ENCODE measurements at regions not wholly inside any gene's neighbourhood (a gene's known extent, or its start where the extent isn't known, plus 50 kb on each side); places are given as distances from the start of the nearest gene placed in this dataset.

DNA sequence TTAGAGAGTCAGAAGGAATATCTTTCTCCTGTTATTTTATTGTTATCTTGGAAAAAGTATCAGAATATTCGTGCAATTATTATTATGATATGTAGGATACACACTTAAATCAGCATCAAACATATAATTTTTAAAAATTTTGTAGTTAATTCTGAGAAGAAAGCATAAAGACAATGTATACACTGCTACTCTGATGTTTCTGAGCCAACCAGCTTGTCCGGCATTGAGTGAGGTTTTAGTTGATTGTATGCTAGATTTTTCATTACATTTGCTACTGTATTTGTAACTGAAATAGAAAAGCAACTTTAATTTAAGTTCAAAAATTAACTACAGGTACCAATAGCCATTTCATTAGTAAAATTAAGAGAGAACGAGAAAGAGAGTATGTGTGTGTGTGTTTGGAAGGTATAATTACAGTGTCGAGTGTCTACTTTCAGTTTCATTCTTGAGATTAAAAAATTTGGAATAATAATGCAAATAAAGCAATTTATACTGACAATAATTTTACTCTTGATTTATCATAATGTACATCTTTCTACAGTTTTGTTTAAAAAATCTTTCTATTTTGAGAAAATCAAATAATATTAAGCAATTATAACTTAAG is 160.4 kb upstream of the CDH12 start:
- Histone ChIP-seq H3K9me3 (ENCODE audit: insufficient read depth, low read length) (no peaks in the 10 kb centered on the region), H3K9ac (ENCODE audit: insufficient read length, low read depth) (no peak overlapping the region)

DNA sequence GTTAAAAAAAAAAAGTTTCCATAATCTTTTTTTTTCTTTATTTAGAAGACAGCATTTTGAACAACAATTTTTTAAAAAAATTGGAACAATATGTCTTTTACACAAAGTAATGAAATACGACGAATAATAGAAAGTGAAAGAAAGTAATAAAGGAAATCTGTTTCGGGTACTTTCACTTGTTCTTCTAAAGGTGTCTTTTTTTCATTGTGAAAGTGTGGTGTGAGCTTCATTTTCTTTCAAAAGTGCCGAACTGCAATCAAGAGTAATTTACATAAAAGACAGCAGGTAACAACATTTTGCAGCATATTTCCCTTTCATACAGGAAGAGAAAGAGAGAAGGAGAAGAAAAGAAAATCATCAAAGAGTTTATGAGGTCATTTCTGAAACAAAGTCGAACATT is 159.7 kb upstream of the CDH12 start:
- Histone ChIP-seq H3K4me3 (ENCODE audit: insufficient read length, low read depth) (no peak overlapping the region), H3K27me3 (ENCODE audit: insufficient read depth, insufficient read length) (no peaks in the 10 kb centered on the region), H3K4me1 (ENCODE audit: insufficient read depth, insufficient read length) (no peaks in the 10 kb centered on the region), H3K9me3 (ENCODE audit: insufficient read depth, low read length) (no peaks in the 10 kb centered on the region), H3K9ac (ENCODE audit: insufficient read length, low read depth) (no peak overlapping the region), H3K36me3 (ENCODE audit: insufficient read depth, insufficient read length, low read length) (no peaks in the 10 kb centered on the region)
- no peak for TF ChIP-seq SUZ12 (IDR thresholded peaks at IDR 0.05; ENCODE audit: extremely low read depth, insufficient read depth, insufficient read length)
- no peak for TF ChIP-seq YY1 (IDR thresholded peaks at IDR 0.05; ENCODE audit: insufficient read depth, insufficient read length)
- TF ChIP-seq ZNF274 (IDR thresholded peaks at IDR 0.05; ENCODE audit: low read depth, low read length): no peak
- DNase-seq (ENCODE audit: low read depth, low spot score): no peak

More for the DNA sequence above, 160.4 kb upstream of the CDH12 start:
- Histone ChIP-seq H3K36me3 (ENCODE audit: insufficient read depth, insufficient read length, low read length) (no peaks in the 10 kb centered on the region), H3K4me3 (ENCODE audit: insufficient read length, low read depth) (no peak overlapping the region), H3K27me3 (ENCODE audit: insufficient read depth, insufficient read length) (no peaks in the 10 kb centered on the region), H3K4me1 (ENCODE audit: insufficient read depth, insufficient read length) (no peaks in the 10 kb centered on the region)
- TF ChIP-seq SUZ12 (IDR thresholded peaks at IDR 0.05; ENCODE audit: extremely low read depth, insufficient read depth, insufficient read length): no peak
- no peak for TF ChIP-seq ZNF274 (IDR thresholded peaks at IDR 0.05; ENCODE audit: low read depth, low read length)
- TF ChIP-seq YY1 (IDR thresholded peaks at IDR 0.05; ENCODE audit: insufficient read depth, insufficient read length): no peak
- no peak for DNase-seq (ENCODE audit: low read depth, low spot score)

DNA sequence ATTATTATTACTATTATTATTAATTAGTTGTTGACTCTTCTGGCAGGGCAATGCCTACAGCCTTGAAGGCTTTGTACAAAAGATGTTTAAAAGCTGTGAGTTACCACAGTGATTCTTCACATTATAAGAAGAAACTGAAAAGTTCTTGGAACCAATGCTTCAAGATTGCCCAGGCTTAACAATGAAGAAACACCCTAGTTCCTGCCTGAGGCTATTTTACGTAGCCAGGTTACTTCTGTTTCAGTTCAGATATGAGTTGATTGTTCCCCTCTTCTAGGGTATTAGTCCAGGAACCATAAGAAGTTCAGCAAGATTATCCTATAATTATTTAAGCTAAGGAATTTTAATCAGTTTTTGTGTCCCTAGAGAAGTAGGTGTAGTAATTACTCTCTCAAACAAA is 154.6 kb upstream of the CDH12 start:
- Histone ChIP-seq H3K9me3 (ENCODE audit: insufficient read depth, low read length) (no peaks in the 10 kb centered on the region), H3K9ac (ENCODE audit: insufficient read length, low read depth) (no peak overlapping the region), H3K27me3 (ENCODE audit: insufficient read depth, insufficient read length) (no peaks in the 10 kb centered on the region), H3K4me3 (ENCODE audit: insufficient read length, low read depth) (no peak overlapping the region), H3K4me1 (ENCODE audit: insufficient read depth, insufficient read length) (no peaks in the 10 kb centered on the region), H3K36me3 (ENCODE audit: insufficient read depth, insufficient read length, low read length) (no peaks in the 10 kb centered on the region)
- TF ChIP-seq ZNF274 (IDR thresholded peaks at IDR 0.05; ENCODE audit: low read depth, low read length): no peak
- no peak for TF ChIP-seq YY1 (IDR thresholded peaks at IDR 0.05; ENCODE audit: insufficient read depth, insufficient read length)
- TF ChIP-seq SUZ12 (IDR thresholded peaks at IDR 0.05; ENCODE audit: extremely low read depth, insufficient read depth, insufficient read length): no peak
- DNase-seq (ENCODE audit: low read depth, low spot score): no peak

GRCh38 chr5:23007236-23007635 is 154.1 kb upstream of the CDH12 start:
- DNase-seq (ENCODE audit: low read depth, low spot score): no peak
- no peak overlapping the region for H3K9ac ChIP-seq (ENCODE audit: insufficient read length, low read depth)
- no peaks in the 10 kb centered on the region for H3K27me3 ChIP-seq (ENCODE audit: insufficient read depth, insufficient read length)
- H3K4me3 ChIP-seq (ENCODE audit: insufficient read length, low read depth): no peak overlapping the region
- H3K9me3 ChIP-seq (ENCODE audit: insufficient read depth, low read length): no peaks in the 10 kb centered on the region
- H3K36me3 ChIP-seq (ENCODE audit: insufficient read depth, insufficient read length, low read length): no peaks in the 10 kb centered on the region
- H3K4me1 ChIP-seq (ENCODE audit: insufficient read depth, insufficient read length): no peaks in the 10 kb centered on the region
- TF ChIP-seq SUZ12 (IDR thresholded peaks at IDR 0.05; ENCODE audit: extremely low read depth, insufficient read depth, insufficient read length) (no peak), ZNF274 (IDR thresholded peaks at IDR 0.05; ENCODE audit: low read depth, low read length) (no peak), YY1 (IDR thresholded peaks at IDR 0.05; ENCODE audit: insufficient read depth, insufficient read length) (no peak)

- Histone ChIP-seq H3K4me3 (ENCODE audit: insufficient read length, low read depth) (no peak overlapping the region), H3K9me3 (ENCODE audit: insufficient read depth, low read length) (no peaks in the 10 kb centered on the region), H3K27me3 (ENCODE audit: insufficient read depth, insufficient read length) (no peaks in the 10 kb centered on the region), H3K4me1 (ENCODE audit: insufficient read depth, insufficient read length) (no peaks in the 10 kb centered on the region), H3K9ac (ENCODE audit: insufficient read length, low read depth) (no peak overlapping the region), H3K36me3 (ENCODE audit: insufficient read depth, insufficient read length, low read length) (no peaks in the 10 kb centered on the region)
- no peak for DNase-seq (ENCODE audit: low read depth, low spot score)
- no peak for TF ChIP-seq SUZ12 (IDR thresholded peaks at IDR 0.05; ENCODE audit: extremely low read depth, insufficient read depth, insufficient read length)
- TF ChIP-seq ZNF274 (IDR thresholded peaks at IDR 0.05; ENCODE audit: low read depth, low read length): no peak
- no peak for TF ChIP-seq YY1 (IDR thresholded peaks at IDR 0.05; ENCODE audit: insufficient read depth, insufficient read length)
These were observed 148.0 kb upstream of the CDH12 start for GRCh38 chr5:23001120-23001519.

- no peaks in the 10 kb centered on the region for H3K27me3 ChIP-seq (ENCODE audit: insufficient read depth, insufficient read length)
- TF ChIP-seq ZNF274 (IDR thresholded peaks at IDR 0.05; ENCODE audit: low read depth, low read length) (no peak), YY1 (IDR thresholded peaks at IDR 0.05; ENCODE audit: insufficient read depth, insufficient read length) (no peak), SUZ12 (IDR thresholded peaks at IDR 0.05; ENCODE audit: extremely low read depth, insufficient read depth, insufficient read length) (no peak)
- H3K36me3 ChIP-seq (ENCODE audit: insufficient read depth, insufficient read length, low read length): no peaks in the 10 kb centered on the region
- H3K4me3 ChIP-seq (ENCODE audit: insufficient read length, low read depth): no peak overlapping the region
- H3K4me1 ChIP-seq (ENCODE audit: insufficient read depth, insufficient read length): no peaks in the 10 kb centered on the region
- no peak for DNase-seq (ENCODE audit: low read depth, low spot score)
- no peaks in the 10 kb centered on the region for H3K9me3 ChIP-seq (ENCODE audit: insufficient read depth, low read length)
- H3K9ac ChIP-seq (ENCODE audit: insufficient read length, low read depth): no peak overlapping the region
These were observed 145.6 kb upstream of the CDH12 start for GRCh38 chr5:22998774-22999173.

DNA sequence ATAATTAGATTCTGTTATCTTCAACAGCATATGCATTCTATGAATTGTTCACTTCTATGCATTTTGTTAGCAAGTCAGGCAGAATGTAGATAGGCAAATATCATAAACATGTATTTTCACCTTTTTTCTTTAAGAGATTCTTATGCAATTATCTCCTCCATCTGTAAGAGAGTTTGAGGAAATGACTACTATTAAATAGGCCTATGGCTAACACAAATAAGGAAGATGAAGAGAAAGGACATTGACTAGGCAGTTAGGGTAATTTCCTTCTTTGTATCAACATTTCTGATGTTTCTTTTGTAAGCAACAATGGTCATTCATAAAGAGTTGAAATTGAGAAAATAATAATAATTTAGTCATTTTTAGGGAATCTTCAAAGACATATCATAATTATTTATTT is 145.2 kb upstream of the CDH12 start:
- Histone ChIP-seq H3K4me1 (ENCODE audit: insufficient read depth, insufficient read length) (no peaks in the 10 kb centered on the region), H3K36me3 (ENCODE audit: insufficient read depth, insufficient read length, low read length) (no peaks in the 10 kb centered on the region), H3K27me3 (ENCODE audit: insufficient read depth, insufficient read length) (no peaks in the 10 kb centered on the region), H3K9ac (ENCODE audit: insufficient read length, low read depth) (no peak overlapping the region), H3K4me3 (ENCODE audit: insufficient read length, low read depth) (no peak overlapping the region), H3K9me3 (ENCODE audit: insufficient read depth, low read length) (no peaks in the 10 kb centered on the region)
- TF ChIP-seq SUZ12 (IDR thresholded peaks at IDR 0.05; ENCODE audit: extremely low read depth, insufficient read depth, insufficient read length) (no peak), ZNF274 (IDR thresholded peaks at IDR 0.05; ENCODE audit: low read depth, low read length) (no peak), YY1 (IDR thresholded peaks at IDR 0.05; ENCODE audit: insufficient read depth, insufficient read length) (no peak)
- no peak for DNase-seq (ENCODE audit: low read depth, low spot score)

All from NT2/D1 (cell line).